ENCODE measurements at regions not wholly inside any gene's neighbourhood (a gene's known extent, or its start where the extent isn't known, plus 50 kb on each side); places are given as distances from the start of the nearest gene placed in this dataset.

DNA sequence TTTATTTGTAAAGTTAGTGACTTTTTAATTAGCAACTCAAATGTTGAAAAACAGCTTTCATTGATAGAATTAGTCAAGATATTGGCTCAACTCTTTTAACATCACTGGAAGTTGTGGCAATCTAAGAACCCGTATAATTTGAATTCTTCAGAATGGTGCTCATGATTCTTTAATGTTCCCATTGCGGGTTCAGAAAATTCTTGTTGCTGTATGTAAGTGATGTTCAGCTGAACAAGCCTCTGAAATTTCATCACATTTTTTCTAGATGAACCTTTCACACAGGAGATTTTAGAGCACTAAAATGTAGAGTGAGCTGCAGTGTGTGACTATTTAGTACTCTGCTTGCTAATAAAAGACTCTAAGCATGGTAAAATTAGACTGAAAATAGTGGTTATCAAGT is 1317.7 kb downstream of the FSTL5 start:
- DNase-seq = no peak

DNA sequence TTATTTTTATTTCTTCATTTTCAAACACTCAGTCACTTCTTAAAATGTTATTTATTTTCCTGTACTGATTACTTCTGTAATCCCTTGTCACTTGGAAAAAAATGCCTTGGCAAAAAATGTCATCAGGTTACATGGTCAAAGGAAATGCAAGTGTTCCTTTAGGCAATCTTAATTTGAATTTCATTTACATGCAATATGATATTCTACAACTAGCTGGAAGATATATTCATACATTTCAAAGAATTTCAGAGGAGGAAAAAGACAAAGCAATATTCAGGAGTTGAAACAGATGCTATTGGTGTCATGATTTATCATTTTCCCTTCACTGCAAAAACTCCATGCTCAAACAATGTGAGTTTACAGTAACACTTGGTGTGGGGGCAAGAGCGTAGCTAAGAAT is 1316.6 kb downstream of the FSTL5 start:
- no peak for DNase-seq

DNA sequence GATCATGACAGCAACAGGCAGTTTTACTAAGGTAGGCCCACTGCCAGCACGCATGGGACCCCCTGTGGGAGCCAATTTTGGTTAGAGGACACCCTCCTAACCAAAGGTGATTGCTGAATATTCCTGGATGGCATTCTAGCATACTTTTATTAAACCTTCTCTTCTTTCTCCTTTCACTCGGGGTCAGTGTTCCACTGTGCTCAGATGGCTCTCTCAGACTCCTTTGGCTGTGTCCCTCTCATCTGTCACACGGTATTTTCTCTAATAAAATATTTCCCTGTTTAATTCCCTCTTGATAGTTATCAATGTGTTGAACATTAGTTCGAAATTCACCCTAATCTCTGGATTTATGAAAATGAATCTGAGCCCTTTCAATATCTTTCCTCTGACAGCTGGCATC is 1315.3 kb downstream of the FSTL5 start:
- DNase-seq = no peak

DNA sequence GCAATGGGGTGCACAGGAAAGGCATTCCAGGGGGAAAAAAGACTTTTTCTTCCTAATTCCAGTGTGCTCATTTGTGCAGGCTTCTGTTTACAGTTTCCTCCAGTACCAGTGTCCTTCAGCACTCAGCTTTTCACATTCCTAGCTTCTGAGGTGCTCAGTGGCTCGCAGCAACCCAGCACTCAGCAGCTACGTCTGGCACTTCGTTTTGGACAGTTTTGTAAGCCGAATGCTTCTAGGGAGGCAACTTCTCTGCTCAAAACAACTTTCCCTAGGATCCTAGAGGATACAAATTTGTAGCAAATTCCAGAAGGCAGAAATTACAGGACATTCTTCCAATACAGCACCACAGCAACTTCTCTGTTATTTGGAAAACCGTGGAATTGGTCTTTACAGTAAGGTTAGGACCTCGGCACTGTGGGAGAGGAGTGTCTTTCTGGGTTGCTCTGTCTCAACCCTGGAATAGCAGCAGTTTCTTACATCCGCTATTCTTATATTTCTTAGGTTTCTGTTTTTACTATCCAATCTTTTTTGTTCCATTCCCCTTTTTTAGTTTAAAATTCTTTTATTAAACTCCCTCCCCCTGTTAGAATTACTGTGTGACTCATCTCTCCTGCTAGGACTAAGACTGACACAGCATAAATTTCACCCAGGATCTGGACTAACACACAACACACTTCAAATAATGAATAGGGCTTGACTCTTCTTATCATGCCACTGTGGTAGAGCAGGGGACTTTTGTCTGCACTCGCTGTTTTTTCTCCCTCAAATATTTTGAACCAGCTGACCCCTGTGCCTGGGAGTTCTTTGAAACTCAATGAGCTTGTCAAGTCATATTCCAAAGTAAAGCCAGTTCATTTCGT is 1314.7 kb downstream of the FSTL5 start:
- no peak for DNase-seq

DNA sequence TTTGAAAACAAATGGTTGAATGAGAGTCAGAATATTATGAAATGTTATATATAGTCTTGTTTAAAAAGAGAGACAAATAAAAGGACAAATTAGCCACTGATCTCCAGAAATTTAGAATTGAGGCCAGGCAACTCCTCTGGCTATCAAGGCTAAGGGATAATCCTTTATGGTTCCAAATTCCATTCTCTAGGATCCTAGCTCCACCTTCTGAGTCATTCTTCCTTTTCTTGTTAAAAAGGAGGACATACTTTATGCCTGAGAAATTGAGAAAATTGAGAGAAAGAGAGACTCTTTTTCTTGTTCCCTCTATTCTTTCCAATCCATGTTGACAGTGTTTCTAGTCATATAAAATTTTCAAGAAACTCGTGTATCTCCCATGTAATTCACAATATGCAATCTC is 1299.5 kb downstream of the FSTL5 start:
- no peak for DNase-seq

DNA sequence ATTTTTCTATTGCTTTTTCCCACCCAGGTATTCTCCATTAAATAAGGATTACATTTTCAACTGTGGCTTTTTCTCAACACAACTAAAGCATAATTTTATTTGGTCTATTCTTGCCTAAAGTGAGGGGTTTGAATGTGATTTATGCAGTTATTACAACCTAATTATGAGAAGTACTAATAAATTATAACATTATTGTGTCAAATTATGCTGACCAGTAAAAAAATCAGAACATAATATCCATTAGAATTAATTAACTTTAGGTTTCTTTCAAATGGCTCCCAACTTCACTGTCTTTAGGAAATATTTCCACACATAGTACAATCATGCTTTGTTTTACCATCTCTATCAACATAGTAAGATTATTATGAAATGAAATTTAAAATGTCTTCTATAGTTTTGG is 1293.9 kb downstream of the FSTL5 start:
- no peak for DNase-seq

DNA sequence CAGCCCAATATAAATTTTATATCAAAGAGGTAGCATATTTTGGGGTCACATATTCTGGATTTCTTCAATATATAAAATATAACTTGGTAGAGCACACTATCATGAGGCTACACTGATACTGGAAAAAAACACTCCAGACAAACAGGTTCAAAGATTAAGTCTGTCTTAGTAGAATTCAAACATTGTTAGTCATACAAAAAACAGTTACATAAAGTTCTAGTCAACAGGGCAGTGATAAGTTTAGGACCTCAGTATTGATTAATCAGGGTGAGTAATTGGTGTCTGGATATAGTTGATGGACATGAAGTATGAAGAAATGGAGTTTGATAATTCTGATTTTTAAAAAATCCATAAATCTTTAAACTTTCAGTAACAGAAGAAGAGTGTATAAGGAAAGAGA is 1291.3 kb downstream of the FSTL5 start:
- no peak for DNase-seq

DNA sequence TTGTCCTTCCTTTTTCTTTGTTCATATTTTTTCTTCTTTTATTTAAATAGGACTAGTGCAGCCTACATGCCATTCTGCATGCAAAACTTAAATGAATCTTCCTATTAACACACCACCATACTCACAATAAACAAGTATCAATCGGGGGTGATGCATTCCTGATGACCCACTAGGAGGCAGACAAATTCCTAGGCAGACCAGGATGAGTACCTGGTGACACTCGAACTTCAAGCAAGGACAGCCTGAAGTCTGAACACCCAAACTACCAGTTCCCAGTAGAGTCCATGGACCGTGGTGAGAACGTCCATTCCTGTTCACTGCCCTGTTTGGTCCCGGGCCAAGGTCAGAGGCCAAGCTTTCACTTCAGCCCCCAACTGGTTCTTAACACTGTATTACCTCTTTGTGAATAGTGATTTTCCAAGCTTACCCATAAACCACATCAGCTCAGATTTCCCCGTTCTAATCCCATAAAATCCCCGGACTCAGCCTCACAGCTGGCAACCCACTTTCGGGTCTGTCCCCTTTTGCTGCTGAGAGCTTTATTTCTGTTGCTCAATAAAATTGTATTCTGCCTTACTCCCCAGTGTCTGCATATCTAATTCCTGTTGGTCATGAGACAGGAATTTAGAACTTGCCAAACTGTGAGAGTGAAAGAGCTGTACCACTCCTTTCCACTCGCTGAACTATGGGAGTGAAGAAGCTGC is 1286.6 kb downstream of the FSTL5 start:
- no peak for DNase-seq

DNA sequence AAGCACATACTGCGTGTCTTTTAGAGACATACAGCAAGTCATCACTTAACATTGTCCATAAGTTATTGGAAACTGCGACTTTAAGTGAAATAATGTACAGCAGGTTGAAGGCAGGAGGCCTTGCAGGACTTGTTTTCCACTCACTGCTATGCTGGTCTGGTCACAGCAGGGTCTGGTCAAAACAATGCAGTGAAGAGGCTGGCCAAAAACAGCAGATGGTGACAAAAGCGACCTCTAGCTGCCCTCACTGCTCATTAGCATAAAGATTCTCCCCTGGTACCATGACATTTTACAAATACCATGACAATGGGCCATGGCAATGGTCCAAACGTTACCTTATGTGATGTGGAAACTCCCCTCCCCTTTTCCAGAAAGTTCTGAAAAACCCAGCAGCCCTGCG is 1283.6 kb downstream of the FSTL5 start:
- no peak for DNase-seq

DNA sequence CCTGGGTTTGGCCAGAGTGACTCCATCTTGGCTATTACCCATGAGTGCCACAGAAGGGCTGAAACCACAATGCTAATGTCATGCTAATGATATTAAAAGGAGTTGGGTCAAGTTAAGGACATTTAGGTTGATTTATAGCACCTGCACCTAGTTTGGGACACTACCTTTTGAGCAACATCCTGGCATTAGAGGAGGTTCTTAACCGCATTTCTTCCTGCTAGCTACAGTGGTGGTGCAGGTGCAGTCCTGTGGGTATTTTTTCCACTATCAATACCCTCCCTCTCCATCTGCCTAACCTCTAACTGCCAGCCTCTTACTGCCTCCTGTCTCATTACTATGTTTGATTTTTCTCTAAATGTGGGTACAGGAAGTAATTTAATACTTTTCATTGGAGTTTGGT is 1276.1 kb downstream of the FSTL5 start:
- no peak for DNase-seq

DNA sequence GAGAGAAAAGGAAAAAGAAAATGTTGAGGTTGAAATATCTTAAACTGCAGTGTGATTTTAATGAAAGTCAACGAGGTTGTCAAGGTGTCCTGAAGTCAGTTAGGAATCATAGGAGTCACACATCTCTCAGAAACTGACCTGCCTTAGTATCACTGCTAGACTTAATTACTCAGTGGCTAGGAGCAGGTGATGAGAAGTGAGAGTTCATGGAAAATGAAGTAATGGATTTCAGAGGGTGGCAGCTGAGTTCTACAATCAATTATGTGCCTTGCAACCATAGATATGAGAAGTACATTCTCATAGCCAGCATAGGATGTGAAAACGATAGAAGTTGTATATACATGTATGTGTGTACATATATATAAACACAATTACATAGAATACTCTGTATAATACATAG is 1269.7 kb downstream of the FSTL5 start:
- no peak for DNase-seq

DNA sequence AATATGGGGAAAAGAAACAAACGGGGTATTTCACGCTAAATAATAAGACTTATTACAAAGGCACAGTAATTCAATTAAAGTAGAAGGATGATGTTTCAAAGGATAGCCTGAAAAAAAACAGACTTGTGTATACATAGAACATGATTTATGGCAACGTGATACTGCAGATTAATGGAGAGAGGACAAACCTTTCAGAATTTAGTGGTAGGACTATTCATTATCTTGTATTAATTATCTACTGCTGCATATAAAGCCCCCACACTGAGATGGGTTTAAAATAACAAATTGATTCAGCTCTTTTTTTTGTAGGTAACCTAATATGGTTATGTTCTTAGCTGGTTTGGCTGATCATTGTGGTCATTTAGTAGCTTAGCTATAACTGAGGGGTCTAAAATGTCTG is 1269.0 kb downstream of the FSTL5 start:
- DNase-seq = no peak

DNA sequence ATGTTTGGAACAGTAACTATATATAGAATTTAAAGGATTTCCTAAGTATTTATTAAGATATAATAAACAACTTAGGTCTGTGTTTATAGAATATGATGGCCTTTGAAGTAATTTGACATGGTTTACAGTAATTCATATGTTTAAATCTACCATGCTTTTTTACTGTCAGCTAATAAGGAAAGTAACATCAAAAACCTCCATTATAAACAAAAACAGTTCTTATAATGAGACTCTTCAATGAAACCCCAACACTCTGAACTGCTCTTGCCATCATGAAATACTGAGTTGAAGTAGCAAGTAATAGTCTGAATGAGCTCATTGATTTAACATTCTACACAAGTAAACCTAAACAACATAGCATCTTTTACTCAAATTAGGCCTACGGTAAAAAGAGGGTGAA is 1236.5 kb downstream of the FSTL5 start:
- DNase-seq = no peak

DNA sequence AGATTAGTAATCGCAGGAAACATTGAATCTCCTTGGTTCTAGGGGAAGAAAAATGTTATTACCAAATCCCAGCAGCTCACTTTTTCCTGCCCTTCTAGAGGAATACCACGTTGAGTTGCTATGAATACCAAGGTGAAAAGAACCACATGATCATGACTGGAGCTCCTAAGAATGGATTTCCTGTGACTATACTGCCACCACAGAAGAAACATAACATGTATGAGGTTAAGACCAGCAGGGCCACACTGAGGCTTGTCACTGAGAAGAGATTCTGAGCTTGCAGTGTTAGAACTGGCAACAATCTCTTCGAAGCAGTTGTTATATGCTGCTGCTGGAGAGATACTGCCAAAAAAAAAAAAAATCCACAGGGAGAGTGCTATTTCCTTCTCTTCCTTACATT is 1235.3 kb downstream of the FSTL5 start:
- DNase-seq = no peak

DNA sequence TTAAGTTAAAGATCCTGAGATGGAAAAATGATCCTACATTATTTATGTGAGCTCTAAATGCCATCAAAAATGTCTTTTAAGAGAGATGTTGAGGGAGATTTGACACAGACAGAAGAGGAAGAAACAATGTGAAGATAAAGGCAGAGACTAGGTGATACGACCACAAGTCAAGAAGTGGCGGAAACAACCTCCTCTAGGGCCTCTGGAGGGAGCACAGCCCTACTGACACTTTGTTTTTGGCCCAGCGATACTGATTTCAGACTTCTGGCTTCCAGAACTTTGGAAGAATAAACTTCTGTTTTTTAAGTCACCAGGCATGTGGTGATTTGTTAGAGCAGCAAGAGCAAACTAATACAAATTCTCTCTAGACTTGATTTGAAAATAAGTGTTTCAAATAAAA is 1216.1 kb downstream of the FSTL5 start:
- no peak for DNase-seq

DNA sequence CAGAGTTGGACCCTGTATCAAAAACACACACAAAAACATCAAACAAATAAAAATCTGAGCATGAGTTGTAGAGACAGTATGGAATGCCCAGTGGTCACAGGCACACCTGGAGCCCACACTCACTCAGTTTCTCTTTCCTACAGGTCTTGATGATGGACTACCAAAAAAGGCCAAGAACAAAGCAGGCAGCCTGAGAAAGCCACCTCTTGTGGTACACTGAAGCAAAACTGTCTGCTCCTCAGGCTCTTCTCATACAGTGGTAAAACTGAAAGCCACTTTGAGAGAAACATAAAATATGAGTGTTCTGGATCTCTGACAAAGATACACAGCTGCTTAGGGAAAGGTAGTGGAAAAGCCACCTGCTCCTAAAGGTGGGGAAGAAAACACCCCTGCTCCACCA is 1206.9 kb downstream of the FSTL5 start:
- no peak for DNase-seq

DNA sequence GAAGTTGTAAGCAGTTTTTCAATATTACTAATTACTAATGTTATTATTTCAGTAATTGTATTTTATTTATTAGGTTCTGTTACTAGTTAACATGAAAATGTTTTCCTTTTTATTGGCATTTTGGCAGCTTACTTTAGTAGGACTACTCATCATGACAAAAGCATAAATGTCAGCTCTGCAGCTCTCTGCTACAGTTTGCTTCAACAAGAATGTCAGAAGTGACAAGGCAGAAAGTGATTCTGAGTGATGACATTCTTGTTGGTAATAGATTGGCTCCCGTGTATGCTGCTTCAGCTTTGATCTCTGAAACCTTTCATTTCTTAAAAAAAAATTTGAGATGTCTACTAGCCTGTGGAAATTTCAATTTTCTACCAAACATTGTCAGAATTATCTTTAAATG is 1193.9 kb downstream of the FSTL5 start:
- no peak for DNase-seq

DNA sequence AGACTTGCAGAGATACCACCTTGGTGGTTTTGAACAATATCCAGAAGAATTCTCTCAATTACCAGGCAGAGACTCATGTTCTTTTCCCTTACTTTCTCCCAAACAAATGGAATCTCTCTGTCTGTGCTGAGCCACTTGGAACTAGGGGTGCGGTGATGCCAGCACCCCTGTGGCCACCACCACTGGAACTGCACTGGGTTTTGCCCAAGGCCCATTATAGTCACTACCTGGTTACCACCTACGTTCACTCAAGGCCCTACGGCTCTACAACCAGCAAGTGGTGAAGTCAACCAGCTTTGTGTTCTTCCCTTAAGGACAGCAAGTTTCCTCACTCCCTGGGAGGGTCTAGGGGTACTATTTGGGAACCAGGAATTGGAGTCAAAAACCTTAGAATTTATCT is 1183.7 kb downstream of the FSTL5 start:
- no peak for DNase-seq

DNA sequence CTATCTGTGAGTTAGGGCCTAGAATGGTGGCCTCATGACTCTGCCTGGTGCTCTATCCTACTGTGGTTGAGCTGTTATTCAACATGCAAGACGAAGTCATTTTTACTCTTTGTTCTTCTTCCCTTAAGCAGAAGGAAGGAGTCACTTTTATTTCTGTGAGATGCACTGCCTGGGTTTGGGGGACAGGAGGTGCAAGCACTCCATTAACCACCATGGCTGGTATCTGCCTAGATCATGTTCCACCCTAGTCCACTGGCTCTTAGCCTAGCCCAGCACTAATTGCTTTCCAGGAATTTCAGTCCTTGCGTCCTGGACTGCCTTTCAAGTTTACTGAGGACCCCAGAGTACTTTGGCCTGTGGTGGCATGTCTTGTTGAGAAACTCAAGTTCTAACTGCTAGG is 1182.7 kb downstream of the FSTL5 start:
- no peak for DNase-seq

DNA sequence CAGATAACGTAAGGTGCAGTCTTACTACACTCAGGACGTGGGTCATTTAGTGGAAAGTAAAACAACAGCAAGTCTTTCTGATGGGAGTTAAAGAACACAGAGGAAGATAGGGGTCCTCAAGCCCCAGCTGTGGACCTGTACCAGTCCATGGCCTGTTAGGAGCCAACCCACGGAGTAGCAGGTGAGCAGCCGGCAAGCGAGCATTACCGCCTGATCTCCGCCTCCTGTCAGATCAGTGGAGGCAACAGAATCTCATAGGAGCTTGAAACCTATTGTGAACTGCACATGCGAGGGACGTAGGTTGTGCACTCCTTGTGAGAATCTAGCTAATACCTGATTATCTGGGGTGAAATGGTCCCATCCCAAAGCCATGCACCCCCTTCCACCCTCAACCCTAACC is 1180.8 kb downstream of the FSTL5 start:
- no peak for DNase-seq

DNA sequence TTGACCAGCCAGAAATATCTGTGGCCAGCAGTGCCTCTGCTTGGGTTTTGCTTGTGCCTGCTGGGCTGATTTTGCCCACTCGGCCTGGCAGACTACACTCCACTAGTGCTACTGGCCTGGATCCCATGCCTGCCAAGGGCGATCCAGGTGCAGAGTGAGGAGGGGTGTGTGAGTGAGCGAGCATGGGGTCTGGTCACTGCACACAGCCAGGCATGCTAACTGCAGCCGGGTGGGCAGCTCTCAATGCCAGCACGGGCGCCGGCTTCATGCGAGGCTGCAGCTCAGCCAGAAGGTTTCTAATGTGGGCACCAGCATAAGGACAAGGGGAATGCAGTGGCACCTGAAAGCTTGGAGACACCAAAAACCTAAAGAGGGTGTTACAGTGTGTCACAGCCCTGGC is 1161.4 kb downstream of the FSTL5 start:
- DNase-seq = no peak

DNA sequence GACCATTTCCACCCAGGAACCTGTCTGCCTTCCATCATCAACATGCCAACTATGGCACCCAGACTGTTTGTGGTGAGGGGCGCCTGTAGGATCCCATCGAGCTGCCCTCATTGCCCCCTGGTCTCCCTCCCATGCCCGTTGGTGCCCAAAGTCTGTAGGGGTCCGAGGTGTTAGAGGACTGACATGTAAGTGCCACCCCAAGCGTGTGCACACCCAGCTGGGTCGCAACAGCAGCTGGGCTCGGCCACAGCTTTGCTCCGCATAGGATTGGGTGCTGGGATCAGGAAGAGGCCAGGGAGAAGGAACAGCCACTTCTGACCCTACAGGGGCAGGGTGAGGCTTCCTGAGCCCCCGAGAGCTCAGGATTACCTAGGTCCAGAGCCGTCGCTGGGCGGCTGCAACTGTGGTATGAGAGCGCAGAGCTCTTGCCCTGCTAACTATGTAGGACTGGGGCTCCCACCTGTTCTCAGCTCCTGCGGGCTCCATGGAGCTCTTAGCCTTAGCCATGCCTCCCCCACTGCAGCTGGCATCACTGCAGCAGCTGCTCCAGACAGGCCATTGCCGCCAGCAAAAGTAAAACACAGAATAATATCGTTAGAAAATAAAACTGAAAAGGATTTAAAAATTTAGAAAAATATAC is 1160.3 kb downstream of the FSTL5 start:
- DNase-seq = no peak

DNA sequence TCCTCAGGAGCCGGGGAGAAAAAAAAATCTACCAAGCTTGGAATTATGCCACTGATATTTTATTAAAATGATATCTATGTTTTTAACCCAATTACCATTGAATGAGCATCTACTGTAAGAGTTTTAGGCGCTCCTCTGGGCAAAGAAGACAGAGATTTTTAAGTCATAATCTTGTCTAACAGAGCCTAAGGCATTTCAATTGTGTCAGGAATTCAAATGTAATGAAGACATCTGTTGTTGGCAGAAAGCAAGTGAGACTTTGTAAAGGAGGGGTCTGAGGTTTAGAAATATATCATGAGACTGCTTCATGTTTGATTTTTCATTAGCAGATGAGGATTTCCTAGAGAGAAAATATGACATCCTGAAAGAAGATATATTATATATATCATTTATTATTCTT is 1158.1 kb downstream of the FSTL5 start:
- DNase-seq = no peak

Data from renal pelvis (tissue), 1 donor.